ENCODE measurements at regions not wholly inside any gene's neighbourhood (a gene's known extent, or its start where the extent isn't known, plus 50 kb on each side); places are given as distances from the start of the nearest gene placed in this dataset.
A peak's percentile ranks its signal among the peaks of the same experiment; 100 is the strongest.

DNA sequence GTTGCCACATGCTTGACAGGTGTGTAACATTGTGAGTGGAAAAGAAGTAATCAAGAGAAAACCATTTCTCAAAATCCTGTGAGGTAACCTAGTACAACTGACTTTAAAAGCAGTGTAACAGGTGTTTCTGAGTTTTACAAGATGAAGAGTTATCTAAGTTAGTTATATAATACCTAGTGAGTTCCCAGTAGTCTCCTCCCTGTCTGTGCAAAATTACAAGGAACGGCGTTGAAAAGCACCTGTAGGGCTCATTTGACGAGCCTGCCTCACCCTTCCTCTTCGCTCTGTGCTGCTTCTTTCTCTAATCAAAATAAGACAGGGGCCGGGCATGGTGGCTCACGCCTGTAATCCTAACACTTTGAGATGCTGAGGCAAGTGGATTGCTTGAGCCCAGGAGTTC is 132.9 kb upstream of the SLC30A5 start:
- no peaks in the 10 kb centered on the region for H4K20me1 ChIP-seq (replicated peaks; ENCODE audit: insufficient read depth)
- no peak for TF ChIP-seq ZNF331 (CRISPR knock-in tag; IDR thresholded peaks at IDR 0.05; ENCODE audit: low read depth)
- TF ChIP-seq EZH2phosphoT487 (IDR thresholded peaks at IDR 0.05; ENCODE audit: unreplicated experiment) = no peak
- TF ChIP-seq POLR2AphosphoS5 (IDR thresholded peaks at IDR 0.05; ENCODE audit: low read depth) = no peak
- TF ChIP-seq CREB1 (CRISPR knock-in tag; IDR thresholded peaks at IDR 0.05; ENCODE audit: low read depth) = no peak
- TF ChIP-seq, protein P1, sequence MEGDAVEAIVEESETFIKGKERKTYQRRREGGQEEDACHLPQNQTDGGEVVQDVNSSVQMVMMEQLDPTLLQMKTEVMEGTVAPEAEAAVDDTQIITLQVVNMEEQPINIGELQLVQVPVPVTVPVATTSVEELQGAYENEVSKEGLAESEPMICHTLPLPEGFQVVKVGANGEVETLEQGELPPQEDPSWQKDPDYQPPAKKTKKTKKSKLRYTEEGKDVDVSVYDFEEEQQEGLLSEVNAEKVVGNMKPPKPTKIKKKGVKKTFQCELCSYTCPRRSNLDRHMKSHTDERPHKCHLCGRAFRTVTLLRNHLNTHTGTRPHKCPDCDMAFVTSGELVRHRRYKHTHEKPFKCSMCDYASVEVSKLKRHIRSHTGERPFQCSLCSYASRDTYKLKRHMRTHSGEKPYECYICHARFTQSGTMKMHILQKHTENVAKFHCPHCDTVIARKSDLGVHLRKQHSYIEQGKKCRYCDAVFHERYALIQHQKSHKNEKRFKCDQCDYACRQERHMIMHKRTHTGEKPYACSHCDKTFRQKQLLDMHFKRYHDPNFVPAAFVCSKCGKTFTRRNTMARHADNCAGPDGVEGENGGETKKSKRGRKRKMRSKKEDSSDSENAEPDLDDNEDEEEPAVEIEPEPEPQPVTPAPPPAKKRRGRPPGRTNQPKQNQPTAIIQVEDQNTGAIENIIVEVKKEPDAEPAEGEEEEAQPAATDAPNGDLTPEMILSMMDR (conservative IDR thresholded peaks at IDR 0.05; ENCODE audit: low read depth in 2 of 2) = no peak
- TF ChIP-seq, protein P2, sequence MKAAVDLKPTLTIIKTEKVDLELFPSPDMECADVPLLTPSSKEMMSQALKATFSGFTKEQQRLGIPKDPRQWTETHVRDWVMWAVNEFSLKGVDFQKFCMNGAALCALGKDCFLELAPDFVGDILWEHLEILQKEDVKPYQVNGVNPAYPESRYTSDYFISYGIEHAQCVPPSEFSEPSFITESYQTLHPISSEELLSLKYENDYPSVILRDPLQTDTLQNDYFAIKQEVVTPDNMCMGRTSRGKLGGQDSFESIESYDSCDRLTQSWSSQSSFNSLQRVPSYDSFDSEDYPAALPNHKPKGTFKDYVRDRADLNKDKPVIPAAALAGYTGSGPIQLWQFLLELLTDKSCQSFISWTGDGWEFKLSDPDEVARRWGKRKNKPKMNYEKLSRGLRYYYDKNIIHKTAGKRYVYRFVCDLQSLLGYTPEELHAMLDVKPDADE (IDR thresholded peaks at IDR 0.05) = no peak
- TF ChIP-seq EZH2 (IDR thresholded peaks at IDR 0.05; ENCODE audit: low read depth, unreplicated experiment) = no peak
- no peak for TF ChIP-seq ZNF114 (CRISPR knock-in tag; IDR thresholded peaks at IDR 0.05)
- no peak overlapping the region for H3K27ac ChIP-seq (ENCODE audit: low read depth)
- peaks cover 4% of the 10 kb centered on the region; the same call in 2 of the 3 replicates for H3K9me3 Mint-ChIP-seq
- peak overlapping the region; percentile 87; the same call in 1 of the 2 replicates for H2AFZ ChIP-seq
- H3K36me3 Mint-ChIP-seq (ENCODE audit: low read depth) = peaks cover 4% of the 10 kb centered on the region; the same call in 1 of the 3 replicates
- H3K27me3 ChIP-seq (ENCODE audit: insufficient read depth) = no peaks in the 10 kb centered on the region
- no peak overlapping the region for H3K27ac Mint-ChIP-seq
- no peak overlapping the region for H3K4me3 ChIP-seq
- H3K79me2 ChIP-seq (replicated peaks; ENCODE audit: insufficient read depth) = no peaks in the 10 kb centered on the region
- no peak for DNase-seq (ENCODE audit: low spot score)
- ATAC-seq = no peak
- peaks cover 6% of the 10 kb centered on the region; the same call in 1 of the 2 replicates for H3K9me2 ChIP-seq (ENCODE audit: insufficient read depth)
- no peaks in the 10 kb centered on the region for H3K36me3 ChIP-seq (ENCODE audit: insufficient read depth)
- no peaks in the 10 kb centered on the region; the same call in 1 of the 2 replicates for H3F3A ChIP-seq (replicated peaks; ENCODE audit: low read depth)
- H3K4me2 ChIP-seq = no peak overlapping the region
- no peaks in the 10 kb centered on the region for H3K4me1 ChIP-seq (ENCODE audit: insufficient read depth)
- peaks cover 5% of the 10 kb centered on the region; the same call in 2 of the 3 replicates for H3K4me1 Mint-ChIP-seq
- peaks cover 2% of the 10 kb centered on the region for H3K27me3 Mint-ChIP-seq (ENCODE audit: insufficient read depth, low read depth, poor library complexity)
- no peak overlapping the region for H3K4me3 Mint-ChIP-seq

DNA sequence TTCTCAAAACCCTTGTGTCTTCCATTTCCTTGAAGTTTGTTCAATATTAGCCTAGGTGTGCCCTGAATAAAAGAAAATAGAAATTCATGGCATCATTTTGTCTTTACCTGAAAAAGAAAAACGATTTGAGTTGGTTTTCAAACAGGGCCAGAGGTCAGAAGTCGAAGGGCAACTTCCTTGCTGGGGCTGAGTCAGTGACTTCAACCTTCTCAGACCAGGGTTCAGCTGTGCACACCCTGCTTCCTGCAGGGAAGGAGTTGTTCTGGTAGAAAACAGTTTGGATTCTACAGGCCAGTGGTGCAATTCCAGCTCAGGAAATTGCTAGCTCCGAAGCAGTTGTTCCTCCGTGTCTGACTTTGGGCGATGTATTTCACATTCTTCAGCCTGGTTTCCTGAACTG is 132.1 kb upstream of the SLC30A5 start:
- ATAC-seq (no peak), DNase-seq (ENCODE audit: low spot score) (no peak)
- Mint-ChIP-seq H3K4me3 (no peak overlapping the region), H3K36me3 (ENCODE audit: low read depth) (peaks cover 4% of the 10 kb centered on the region; the same call in 1 of the 3 replicates), H3K4me1 (peaks cover 5% of the 10 kb centered on the region; the same call in 2 of the 3 replicates), H3K27ac (no peak overlapping the region), H3K9me3 (peaks cover 4% of the 10 kb centered on the region; the same call in 2 of the 3 replicates), H3K27me3 (ENCODE audit: insufficient read depth, low read depth, poor library complexity) (peaks cover 2% of the 10 kb centered on the region)
- TF ChIP-seq, protein P3, sequence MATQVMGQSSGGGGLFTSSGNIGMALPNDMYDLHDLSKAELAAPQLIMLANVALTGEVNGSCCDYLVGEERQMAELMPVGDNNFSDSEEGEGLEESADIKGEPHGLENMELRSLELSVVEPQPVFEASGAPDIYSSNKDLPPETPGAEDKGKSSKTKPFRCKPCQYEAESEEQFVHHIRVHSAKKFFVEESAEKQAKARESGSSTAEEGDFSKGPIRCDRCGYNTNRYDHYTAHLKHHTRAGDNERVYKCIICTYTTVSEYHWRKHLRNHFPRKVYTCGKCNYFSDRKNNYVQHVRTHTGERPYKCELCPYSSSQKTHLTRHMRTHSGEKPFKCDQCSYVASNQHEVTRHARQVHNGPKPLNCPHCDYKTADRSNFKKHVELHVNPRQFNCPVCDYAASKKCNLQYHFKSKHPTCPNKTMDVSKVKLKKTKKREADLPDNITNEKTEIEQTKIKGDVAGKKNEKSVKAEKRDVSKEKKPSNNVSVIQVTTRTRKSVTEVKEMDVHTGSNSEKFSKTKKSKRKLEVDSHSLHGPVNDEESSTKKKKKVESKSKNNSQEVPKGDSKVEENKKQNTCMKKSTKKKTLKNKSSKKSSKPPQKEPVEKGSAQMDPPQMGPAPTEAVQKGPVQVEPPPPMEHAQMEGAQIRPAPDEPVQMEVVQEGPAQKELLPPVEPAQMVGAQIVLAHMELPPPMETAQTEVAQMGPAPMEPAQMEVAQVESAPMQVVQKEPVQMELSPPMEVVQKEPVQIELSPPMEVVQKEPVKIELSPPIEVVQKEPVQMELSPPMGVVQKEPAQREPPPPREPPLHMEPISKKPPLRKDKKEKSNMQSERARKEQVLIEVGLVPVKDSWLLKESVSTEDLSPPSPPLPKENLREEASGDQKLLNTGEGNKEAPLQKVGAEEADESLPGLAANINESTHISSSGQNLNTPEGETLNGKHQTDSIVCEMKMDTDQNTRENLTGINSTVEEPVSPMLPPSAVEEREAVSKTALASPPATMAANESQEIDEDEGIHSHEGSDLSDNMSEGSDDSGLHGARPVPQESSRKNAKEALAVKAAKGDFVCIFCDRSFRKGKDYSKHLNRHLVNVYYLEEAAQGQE (IDR thresholded peaks at IDR 0.05; ENCODE audit: unreplicated experiment) = no peak
- TF ChIP-seq POLR2AphosphoS5 (IDR thresholded peaks at IDR 0.05; ENCODE audit: low read depth) = no peak
- no peak for TF ChIP-seq ZNF331 (CRISPR knock-in tag; IDR thresholded peaks at IDR 0.05; ENCODE audit: low read depth)
- H2AFZ ChIP-seq = no peak overlapping the region
- H3K36me3 ChIP-seq (ENCODE audit: insufficient read depth) = no peaks in the 10 kb centered on the region
- H3K4me2 ChIP-seq = no peak overlapping the region
- H4K20me1 ChIP-seq (replicated peaks; ENCODE audit: insufficient read depth) = no peaks in the 10 kb centered on the region
- no peaks in the 10 kb centered on the region for H3K27me3 ChIP-seq (ENCODE audit: insufficient read depth)
- no peaks in the 10 kb centered on the region for H3K4me1 ChIP-seq (ENCODE audit: insufficient read depth)
- H3K4me3 ChIP-seq = no peak overlapping the region
- no peaks in the 10 kb centered on the region; the same call in 1 of the 2 replicates for H3F3A ChIP-seq (replicated peaks; ENCODE audit: low read depth)
- H3K27ac ChIP-seq (ENCODE audit: low read depth) = no peak overlapping the region
- H3K9me2 ChIP-seq (ENCODE audit: insufficient read depth) = peaks cover 6% of the 10 kb centered on the region; the same call in 1 of the 2 replicates
- no peaks in the 10 kb centered on the region for H3K79me2 ChIP-seq (replicated peaks; ENCODE audit: insufficient read depth)

All from GM23338 (cell line).